Dedifferentiated amniotic fluid mesenchymal stem cell (primary cell): ENCODE measurements at regions not wholly inside any gene's neighbourhood (a gene's known extent, or its start where the extent isn't known, plus 50 kb on each side); places are given as distances from the start of the nearest gene placed in this dataset.

Experiments
- DNase-seq: peaks from one replicate; pipeline ENCODE4 v3.0.0-alpha.2; 2016; ENCODE audit errors: extremely low spot score

DNA sequence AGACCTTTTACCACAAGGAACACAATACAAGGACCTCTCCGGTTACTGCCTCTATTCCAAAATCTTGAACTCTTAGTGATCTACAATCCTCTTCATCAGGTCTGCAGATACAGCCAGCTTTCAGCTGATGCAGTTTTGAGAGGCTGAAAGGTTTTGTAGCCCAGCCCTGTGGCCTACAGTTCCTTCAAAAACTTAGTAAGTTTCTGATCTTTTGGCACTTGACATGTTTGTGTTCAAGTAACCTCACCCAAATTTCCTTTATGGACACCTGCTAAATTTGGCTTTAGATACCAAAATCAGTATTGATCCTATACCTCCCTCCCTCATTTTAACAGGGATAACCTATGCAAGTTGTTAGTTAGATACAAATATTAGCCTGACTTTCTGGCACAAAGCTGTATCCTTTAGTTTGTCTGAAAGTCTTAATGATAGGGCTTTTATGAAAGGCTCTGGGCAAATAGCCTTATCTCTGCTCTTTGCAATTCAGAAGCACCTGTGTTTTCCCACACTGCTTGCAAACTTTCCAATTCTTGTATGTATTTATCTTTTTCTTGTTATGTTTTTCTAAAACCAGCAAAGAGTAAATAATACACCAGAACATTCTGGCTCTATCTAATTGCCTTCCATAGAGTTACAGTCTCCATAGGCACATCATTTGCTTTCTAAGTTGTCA, 650.5 kb upstream of the KLHL29 start:
- DNase-seq = no peak

GRCh38 chr2:22737144-22737543, 647.8 kb upstream of the KLHL29 start:
- no peak for DNase-seq

DNA sequence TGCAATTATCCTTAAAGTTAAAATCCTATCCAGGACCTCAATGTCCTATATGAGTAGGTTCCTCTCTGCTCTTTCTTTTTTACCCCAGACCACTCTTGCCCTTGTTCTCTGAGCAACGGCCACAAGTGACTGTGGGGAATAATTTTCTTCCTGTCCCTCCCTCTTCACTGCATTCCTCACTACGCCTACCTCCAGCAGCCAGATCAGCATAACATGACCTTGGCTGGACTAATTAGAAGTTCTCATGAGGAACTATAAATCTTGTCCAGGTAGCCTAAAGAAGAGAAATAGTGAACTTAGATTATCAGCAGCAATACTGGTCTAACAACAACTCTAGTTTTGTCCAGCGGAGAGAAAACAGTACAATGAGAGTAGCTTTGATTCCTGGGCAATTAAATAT, 643.8 kb upstream of the KLHL29 start:
- DNase-seq = no peak

DNA sequence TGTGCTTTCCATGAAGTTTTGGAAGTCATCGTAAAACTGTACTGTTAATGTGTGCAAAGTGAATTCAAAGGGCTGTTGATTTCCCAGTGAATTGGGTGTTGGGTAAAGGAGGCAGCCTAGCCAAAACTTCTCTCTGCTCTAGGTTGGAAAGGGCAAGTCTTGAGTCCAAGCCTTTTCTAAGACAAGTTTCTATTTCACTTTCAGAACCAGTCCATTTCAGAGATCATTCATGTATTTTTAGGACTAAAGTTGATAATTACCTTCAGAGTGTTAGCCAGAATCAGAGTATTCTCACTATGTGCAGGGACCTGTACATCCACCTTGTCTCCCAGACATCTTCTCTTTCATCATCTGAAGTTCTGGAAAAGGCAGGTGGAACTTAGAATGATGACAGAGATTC, 636.1 kb upstream of the KLHL29 start:
- DNase-seq = no peak

- DNase-seq = no peak
Measured at GRCh38 chr2:22753476-22753875, 631.5 kb upstream of the KLHL29 start.

DNA sequence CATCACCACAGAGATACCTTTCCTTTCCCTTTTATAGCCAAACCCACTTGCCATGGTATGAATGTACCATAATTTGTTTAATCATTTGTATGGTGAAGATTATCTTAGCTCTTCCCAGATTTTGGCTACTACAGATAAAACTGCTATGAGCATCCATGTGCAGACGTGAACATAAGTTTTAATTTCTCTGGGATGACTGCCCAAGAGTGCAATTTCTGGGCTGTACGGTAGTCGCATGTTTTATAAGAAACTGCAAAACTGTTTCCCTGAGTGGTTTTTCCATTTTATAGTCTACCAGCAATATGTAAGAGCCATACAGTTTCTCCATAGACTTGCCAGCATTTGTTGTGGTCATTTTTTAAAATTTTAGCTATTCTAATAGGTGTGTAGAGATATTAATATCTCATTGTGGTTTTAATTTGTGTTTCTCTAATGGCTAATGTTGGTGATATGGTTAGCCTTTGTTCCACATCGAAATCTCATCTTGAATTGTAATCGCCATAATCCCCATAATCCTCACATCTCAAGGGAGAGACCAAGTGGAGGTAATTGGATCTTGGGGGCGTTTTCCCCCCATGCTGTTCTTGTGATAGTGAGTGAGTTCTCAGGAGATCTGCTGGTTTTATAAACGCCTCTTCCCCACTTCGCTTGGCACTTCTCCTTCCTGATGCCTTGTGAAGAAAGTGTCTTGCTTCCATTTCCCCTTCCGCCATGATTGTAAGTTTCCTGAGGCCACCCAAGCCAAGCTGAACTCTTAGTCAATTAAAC, 628.5 kb upstream of the KLHL29 start:
- DNase-seq = no peak

DNA sequence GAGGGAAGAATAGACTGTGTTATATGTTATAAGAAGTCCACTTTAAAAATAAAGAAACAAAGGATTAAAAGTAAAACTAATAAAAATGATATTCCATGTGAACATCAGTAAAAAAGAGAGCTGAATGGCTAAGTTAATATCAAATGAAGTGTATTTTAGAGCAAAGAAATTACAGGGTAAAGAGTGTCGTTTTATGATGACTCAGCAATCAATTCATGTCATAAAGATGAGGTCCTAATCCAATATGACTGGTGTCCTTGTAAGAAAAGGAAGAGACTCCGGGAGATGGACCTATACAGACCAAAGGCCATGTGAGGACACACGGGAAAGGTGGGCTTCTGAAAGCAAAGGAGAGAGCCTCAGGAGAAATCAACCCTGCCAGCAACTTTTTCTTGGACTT, 615.5 kb upstream of the KLHL29 start:
- DNase-seq = no peak

GRCh38 chr2:22784566-22784965, 600.4 kb upstream of the KLHL29 start:
- DNase-seq = no peak

- DNase-seq = no peak
Measured at GRCh38 chr2:22786817-22787216, 598.2 kb upstream of the KLHL29 start.

DNA sequence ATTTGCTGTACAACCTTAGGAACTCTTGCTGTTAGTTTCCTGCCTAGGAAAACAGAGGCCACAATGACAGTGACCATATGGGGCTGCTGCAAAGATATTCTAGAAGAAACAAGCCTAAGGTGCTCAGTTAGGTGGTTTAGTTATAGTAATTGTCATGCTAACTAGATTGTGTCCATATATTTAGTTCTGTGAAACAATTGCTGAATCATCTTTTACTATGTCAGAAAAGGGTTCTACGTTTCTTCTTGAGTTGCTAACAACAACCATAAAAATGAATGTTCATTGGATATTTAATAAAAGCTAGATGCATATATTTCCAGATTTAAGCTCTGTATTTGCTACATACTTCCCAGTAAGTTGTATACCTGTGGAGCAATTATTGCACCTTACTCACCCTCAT, 597.2 kb upstream of the KLHL29 start:
- DNase-seq = no peak

DNA sequence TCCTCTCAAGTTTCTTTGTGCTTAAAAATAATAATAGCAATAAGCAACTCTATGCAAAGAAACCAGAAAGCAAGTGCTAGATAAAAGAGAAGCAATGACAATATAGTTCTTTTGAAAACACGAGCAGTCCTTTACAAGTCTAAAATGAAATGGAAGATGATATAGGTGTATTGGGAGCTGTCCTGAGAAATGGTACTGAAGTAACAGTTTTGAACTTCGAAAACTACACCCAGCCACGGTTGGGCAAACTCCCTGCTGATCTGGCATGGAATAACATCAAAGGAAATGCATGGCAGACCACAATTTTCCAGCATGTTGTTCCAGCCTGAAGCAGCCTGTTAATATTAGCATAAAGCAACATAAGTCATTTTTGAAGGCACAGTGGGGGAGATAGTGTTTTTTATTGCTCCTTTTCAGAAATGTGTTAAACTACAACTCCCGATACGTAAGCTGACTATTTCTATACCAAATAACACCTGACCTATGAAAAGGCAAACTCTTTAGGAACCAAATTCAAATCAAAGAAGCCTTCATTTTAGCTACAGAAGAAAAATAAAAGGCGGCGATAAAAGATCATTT, 596.1 kb upstream of the KLHL29 start:
- DNase-seq = no peak

- no peak for DNase-seq
Measured at GRCh38 chr2:22795287-22795866, 589.6 kb upstream of the KLHL29 start.

DNA sequence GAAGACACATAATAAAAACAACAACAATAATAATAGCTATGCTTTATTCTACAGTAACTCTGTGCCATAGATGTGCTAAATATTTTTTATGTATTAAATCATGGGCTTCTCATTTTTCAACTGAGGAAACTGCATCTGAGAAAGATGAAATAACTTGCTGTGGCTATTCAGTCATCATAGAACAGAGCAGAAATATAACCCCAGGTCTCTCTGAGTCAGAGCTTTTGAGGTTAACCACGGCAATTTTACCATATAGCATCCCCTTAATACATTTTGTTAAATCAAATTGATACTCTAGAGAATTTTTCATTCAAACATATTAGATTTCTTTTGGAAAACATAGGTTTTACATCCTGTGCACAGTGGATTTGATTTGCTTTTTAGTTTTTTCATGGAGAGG, 586.6 kb upstream of the KLHL29 start:
- DNase-seq = no peak

- no peak for DNase-seq
Measured at GRCh38 chr2:22800412-22800811, 584.6 kb upstream of the KLHL29 start.

DNA sequence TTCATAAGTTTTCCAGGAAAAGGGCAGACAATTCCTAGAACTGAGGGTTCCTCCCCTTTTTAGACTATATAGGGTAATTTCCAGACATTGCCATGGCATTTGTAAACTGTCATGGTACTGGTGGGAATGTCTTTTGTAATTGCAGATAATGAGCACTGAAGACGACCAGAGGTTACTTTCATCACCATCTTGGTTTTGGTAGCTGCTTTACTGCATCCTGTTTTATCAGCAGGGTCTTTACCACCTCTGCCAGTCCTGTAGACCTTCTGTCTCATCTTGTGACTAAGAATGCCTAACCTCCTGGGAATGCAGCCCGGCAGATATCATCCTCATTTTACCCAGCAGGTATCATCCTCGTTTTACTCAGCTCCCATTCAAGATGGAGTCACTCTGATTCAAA, 583.9 kb upstream of the KLHL29 start:
- no peak for DNase-seq

DNA sequence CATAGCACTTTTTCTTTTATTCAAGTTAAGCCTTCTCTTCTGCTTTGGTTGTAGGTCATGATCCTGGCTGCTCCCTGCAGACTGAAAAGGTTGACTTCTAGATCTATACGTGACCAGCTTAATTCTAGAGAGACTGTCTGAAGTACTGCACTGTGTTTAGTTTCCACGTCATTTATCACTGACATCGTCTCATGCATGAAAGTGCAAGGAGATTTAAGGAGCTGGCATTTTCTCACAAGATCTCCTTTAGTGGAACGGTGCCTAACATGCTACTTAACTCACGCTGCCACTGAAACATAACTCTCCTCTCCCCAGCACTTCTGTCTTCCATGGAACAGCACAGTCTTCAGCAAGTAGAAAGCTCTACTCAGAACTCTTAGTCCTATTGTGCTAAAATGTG, 583.0 kb upstream of the KLHL29 start:
- DNase-seq = no peak

- DNase-seq = no peak
Measured at GRCh38 chr2:22807872-22808271, 577.1 kb upstream of the KLHL29 start.

- no peak for DNase-seq
Measured at GRCh38 chr2:22810602-22811001, 574.4 kb upstream of the KLHL29 start.

DNA sequence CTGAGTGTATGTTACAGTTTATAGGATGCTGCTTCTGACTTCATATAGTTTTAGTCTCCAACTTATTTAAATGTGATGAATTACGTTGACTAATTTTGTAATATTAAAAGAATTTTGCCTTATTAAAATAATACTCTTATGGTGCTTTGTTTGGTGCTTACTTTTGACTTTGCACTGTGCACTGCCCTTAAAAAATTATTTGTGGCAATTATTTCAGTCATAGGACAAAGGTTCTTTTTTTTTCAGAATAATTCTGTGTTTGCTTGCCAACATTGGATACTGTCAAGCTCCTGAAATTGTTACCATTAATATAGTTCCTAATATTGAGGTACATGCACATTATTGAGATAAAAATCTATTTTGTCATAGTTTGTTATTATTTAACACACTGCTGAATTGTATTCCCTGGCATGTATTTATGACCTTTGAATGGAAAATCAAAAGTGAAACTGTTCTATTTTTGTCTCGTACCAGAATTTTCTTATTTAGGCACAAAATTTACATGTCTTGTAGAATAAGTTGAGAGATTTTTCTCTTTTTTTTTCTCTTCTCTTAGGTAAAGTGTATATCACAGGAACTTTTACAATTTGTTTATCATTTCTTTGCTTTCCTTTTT, 572.8 kb upstream of the KLHL29 start:
- DNase-seq = no peak

DNA sequence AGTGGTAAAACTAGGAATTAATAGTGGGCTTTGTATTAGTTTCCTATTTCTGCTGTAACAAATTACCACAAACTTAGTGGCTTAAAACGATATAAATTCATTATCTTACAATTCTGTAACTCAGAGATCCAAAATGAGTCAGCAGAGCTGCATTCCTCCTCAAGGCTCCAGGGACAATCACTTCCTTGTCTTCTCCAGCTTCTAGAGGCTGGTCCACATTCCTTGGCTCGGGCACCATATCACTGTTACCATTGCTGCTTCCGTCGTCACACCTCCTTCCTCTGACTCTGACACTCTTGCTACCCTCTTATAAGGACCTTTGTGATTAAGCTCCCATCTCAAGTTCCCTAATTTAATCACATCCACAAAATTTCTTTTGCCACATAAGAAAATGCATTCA, 567.8 kb upstream of the KLHL29 start:
- DNase-seq = no peak

GRCh38 chr2:22821458-22821857, 563.5 kb upstream of the KLHL29 start:
- no peak for DNase-seq

DNA sequence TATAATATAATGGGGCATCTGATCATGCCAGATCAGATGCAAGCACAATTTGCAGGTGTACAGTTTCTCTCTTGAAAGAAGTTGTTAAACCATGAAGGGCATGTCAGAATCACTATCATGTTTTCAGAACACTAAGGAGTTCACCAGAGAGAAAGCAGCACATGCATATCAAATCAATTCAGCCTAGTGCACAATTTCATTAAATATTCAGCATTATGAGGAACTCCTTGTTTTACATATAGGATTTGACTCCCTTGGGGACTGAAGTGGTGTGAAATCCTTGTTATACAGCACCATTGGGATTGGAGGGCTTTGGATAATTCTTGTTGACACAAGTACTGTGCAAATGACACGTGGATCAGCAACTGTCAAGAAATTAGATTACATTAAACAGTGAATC, 562.1 kb upstream of the KLHL29 start:
- no peak for DNase-seq

GRCh38 chr2:22824618-22825017, 560.4 kb upstream of the KLHL29 start:
- DNase-seq = no peak
